ENCODE measurements at regions not wholly inside any gene's neighbourhood (a gene's known extent, or its start where the extent isn't known, plus 50 kb on each side); places are given as distances from the start of the nearest gene placed in this dataset.

DNA sequence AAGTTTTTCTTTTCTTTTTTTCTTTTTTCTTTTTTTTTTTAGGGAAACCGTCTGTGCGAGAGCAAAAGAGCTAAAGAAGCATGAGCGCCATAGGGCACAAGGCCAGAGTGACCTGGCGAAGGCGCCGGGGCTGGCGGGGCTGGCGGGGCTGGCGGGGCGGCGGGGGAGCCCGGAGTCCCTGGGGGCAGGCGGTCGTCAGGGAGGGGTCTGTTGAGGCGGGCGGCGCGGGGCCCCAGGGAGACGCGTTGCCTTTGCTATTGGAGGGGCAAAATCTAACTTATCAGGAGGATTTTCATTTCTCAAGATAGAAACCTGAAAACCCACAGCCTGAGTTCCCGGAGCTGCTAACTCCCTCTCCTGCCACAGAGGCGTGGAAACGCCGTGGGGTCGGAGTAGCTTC is 135.6 kb upstream of the SMAD1 start:
- no peak for DNase-seq (ENCODE audit: low spot score)

DNA sequence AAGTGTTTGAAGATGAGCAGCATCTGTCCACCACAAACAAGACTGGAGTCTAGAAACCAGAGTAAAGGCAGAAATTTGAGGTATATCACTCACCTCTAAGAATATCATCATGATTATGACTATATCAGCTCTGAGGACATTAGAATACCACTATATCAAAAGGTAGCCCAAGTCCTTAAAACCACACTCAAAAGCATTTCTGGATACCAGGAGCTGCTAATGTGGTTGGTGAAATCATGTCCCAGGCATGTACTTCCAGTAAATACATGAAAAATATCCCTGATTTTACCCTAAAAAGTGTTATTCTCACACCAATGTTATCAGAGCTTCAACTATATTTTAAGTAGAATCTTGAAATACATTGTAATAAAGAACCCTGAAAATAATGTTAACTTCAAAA is 136.3 kb upstream of the SMAD1 start:
- DNase-seq (ENCODE audit: low spot score), result no peak

DNA sequence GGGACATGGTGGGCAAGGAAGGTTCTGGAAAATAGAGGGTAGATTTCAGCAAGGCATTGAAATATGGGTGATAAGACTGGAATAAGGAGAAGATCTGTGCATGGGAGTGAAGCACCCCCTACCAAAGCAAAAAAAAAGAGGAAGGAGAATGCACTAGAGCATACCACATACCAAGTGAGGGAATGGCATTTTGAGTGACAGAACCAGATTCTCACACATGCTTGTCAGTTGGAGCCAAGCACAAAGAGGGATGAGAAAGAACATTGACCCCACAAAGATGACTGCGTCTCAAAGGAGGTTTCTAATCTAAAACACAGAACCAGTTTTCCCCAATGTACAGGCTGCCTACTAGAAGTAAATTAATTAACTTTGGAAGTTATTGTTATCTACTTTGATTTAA is 140.3 kb upstream of the SMAD1 start:
- DNase-seq (ENCODE audit: low spot score), result no peak

DNA sequence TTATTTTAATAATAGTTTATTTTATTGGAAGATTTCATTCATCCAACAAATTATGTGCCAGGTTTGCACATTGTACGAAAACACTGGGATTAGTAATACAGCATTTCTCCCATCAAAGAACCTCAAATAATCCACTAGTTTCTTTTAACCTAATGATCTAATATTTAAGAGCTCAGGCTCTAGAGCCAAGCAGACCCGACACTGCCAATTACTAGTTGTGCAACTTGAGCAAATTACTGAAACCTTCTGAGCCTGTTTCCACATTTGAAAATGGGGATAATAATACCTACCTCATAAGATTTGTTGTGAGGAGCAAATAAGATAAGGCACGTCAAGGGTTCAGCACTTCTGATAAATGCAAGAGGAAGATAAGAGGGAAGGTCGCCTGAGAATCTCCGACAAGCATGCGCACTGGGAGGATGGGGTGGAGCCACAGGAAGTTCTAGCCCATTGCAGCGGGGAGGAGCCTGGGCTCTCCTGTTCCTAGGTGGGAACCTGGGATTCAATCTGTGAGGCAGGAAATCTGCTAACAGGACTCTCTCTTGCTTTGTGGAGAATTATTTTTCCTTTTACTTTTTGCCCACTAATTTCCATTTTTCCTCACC is 141.5 kb upstream of the SMAD1 start:
- no peak for DNase-seq (ENCODE audit: low spot score)

DNA sequence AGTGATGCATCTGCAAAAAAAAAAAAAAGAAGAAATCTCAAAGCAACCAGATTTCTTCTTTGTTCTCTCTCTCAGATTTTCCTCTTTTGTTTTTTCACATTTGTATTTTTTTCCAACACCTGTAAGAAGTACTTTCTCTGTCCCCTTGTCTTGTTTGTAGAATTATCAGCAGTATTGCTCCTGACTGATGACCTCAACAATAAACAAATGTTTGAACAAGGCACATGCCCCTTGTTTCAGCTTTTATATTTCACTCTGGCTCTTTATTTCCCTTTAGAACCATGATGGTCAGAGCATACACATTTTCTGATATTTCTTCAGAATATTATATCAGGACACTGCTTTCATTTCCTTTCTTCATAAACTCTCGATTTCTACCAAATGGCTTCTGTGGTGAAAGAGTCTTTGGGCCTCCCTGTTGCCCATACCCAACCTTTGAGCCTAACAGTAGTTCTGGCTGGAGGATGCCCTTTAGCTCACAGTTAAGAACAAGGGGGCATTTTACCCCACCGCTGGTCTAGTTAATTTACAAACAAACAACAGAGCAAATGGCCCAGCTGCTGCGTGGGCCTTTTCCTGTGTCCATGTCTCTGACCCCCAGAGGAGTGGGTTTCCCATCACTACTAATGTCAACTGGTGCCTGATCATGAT is 142.5 kb upstream of the SMAD1 start:
- no peak for DNase-seq (ENCODE audit: low spot score)

DNA sequence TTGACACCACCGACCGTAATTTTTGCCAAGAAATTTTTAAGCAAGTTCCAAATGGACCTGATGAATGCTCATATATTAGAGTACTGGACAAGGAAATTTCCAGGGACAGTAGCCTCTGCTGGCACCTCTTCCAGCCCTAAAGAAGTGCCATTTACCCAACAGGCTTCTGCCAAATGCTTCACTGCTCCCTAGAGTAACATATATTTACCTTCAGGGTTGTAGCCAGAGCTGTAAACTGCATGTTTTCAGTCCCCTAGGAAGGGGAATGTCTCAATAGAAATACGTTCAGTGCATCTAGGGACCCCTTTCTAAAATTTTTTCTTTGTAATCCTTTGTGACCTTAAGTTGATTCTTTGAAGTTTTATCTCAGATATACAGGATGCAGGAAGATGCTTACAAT is 143.1 kb upstream of the SMAD1 start:
- no peak for DNase-seq (ENCODE audit: low spot score)

DNA sequence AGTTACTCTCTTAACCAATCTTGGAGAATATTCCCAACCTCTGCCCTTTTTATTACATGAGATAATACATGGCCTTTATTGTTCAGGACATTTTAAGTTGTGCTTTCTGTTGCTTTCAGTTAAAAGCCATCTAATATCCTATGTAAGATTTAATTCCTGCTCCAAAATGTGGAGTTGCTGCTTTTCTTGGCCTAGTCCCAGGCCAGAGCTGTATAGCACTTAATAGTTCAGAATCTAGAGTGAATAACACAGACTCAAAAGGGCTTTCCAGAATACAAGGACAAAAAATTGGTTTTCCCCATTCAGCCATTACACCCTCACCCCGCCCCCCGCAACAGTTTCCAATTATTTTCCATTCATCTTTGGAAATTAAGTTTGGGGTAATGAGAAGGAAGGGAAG is 144.3 kb upstream of the SMAD1 start:
- DNase-seq (ENCODE audit: low spot score), result no peak

DNA sequence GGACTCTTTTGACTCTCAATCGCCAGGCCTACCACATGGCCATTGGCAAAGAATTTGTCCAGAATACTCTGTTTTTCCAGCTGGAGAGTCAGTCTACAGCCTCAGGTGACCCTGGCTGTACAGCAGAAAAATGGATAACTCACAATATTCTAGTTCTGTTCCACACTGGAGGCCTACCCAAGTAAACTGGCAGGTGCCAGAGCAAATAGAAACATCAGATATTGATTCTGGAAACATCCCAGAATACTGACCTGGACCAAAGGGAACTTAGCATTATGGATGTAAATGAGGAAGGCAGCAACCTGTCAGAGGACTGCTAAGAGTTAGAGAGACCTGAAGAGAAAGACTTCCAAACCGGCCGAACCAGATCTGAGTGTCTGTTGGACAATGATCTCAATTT is 147.9 kb upstream of the SMAD1 start:
- DNase-seq (ENCODE audit: low spot score), result no peak

DNA sequence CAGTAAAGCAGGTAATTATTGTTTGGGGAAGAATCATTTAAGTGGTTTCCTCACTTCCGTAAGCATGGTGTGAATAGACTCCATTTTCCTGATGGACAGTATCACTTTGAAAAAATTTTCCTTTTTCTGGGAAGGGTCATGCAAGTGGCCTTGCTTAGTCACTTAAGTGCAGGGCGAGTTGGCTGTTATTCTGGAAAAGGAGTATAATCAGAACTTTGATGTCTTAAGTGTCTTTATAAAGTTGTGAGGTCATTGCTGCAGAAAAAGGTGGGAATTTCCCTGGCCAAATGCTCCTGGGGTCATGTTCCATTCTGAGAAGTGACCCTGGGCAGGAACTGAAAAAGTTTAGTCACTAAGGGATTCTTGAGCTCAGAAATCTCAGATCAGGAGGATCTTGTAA is 146.1 kb upstream of the OTUD4 start:
- DNase-seq (ENCODE audit: low spot score), result no peak

DNA sequence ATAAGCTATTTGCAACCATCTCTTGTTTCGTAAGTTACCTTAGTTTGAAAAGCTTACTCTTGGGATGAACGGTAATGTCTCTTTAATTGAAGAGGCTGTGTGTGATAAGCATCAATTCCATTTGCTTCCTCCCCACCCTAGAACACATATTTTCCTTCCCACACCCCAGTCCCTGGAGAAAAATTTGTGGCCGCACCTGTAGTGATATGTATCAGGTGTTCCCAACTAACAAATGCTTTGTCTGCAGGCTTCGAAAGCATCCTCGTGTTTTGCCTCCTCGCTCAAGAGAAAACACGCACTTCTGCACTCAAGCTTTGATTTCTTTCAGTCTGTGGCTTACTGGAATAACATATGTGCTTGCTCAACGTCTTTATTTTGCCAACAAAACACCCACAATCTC is 143.8 kb upstream of the OTUD4 start:
- no peak for DNase-seq (ENCODE audit: low spot score)

DNA sequence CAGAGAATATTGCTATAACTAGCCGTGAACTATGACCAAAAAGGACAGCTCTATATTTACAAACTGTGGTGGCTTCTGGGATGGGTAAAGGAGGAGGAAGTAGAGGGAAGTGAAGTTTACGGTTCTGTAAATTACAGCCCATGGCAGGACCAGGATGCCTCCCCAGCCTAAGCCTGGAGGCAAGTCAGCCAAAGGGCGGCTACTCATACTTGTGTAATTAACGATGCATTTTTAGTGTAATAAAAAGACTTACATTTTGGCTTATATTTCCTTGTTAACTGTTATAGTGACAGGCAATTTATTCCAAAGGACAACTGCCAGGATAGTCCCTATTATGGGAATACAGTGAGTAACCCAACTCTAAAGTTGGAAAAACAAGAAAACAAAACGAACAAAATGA is 139.9 kb upstream of the OTUD4 start:
- peak; percentile 20 for DNase-seq (ENCODE audit: low spot score)

DNA sequence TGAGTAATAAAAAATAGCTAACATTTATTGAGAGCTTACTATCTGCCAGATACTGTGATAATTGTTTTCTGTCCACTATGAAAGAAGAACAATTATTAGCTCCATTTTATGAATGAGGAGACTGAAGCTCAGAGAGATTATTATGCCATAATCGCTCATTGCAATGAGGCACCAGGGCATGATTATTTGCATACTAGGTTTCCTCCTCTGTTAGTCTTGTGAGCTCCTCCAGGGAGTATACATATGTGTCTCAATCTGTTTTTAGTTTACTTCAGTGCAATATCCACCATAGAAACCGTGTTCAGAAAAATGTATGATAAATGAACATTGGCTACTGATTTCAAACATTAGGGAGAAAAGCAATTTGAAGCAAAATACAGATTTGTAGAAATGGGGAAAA is 139.4 kb upstream of the OTUD4 start:
- no peak for DNase-seq (ENCODE audit: low spot score)

DNA sequence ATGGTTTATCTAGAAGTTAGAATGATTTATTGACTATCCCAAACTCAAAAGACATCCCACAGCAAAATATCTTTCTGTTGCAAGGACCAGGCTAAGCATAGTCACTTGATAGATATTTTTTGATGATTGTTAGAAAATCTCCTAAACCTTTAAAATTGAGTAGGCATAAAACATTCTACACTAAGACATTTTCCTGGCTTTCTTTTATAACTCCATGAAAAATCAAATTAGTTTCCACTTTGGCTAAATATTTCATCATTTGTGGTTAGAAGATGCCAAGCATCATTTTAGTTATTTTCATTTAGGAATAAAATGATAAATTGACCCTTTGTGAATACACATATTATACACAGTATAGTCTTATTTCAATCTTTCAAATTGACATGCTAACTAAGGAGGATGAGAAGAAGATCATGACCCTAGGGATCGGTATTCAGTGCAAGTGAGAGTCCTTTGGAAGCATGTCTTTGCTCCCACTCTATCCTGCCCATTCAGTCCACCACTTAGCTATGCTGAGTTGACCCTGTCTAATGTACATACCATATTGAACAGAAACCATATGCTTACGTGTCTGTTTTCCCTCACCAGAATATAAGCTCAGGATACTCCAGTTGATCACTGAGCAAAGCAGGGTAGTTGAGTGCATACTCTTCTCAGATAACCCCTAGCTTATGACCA is 136.6 kb upstream of the OTUD4 start:
- DNase-seq (ENCODE audit: low spot score), result no peak

DNA sequence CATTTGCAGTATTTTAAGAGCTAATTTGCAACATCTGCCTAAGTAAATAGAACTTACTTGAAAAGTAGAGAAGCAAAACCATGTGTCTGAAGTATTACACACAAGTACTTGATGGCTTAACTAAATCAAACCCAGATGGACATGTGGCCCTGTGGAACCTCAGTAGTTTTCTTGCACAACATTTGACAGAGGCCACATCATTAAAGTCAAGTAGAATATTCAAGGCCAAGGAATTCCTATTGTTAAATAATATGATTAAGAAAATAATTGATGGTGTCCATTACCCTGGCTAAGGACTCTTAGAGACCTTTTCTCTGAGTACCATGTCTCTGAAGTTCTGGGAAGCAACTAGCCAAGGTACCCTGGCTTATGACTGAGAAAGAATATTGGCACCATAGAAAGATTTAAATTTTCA is 135.4 kb upstream of the OTUD4 start:
- DNase-seq (ENCODE audit: low spot score), result peak; percentile 48

DNA sequence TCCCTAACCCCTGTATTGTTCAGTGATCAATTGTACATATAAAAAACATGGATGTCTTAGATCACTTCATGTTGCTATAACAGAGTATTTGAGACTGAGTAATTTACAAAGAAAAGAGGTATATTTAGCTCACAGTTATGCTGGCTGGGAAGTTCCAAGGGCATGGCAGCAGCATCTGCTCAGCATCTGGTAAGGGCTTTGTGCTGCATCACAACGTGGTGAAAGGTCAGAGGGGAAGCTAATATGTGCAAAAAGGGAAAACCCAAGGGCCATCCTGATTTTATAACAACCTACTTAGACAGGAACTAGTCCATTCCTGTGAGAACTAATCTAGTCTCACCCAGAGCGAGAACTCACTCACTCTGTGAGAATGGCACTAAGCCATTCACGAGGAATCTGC is 128.2 kb upstream of the OTUD4 start:
- DNase-seq (ENCODE audit: low spot score), result no peak

DNA sequence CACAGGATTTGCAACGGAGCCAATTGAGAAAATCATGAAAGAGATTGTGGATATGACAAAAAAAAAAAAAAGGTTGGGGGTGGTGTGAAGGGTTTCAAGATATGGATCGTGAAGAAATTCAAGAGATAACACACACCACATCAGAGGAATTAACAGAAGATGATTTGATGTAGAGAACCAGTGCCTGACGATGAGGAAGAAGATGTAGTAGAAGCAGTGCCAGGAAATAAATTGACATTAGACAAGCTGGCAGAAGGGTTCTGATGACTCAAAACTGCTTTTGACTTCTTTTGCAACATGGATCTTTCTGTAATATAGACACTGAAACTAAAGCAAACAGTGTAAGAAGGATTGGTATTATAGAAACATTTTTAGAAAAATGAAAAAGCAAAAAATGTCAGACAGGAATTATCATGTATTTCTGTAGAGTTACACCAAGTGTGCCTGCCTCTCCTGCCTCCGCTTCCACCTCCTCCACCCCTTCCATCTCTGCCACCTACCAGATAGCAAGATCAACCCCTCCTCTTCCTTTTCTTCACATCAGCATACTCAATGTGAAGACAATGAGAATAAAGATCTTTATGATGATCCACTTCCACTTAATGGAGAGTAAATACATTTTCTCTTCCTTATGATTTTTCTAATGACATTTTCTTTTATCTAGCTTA is 127.5 kb upstream of the OTUD4 start:
- DNase-seq (ENCODE audit: low spot score), result no peak

DNA sequence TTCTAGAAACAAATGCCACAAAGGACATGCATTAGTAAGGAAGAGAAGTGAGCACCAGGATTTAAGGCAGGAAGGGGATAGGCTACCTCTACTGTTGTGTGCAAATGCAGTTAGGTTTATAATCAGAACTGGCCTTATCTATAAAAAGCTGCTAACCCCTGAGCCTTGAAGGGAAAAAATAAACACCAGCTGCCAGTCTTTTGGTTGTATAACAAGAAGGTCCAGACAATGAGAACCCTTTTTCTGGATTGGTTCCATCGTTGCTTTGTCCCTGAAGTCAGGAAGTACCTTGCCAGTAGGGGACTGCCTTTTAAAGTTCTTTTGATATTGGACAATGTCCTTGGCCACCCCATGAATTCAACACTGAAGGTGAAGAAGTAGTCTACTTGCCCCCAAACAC is 126.7 kb upstream of the OTUD4 start:
- DNase-seq (ENCODE audit: low spot score), result no peak

DNA sequence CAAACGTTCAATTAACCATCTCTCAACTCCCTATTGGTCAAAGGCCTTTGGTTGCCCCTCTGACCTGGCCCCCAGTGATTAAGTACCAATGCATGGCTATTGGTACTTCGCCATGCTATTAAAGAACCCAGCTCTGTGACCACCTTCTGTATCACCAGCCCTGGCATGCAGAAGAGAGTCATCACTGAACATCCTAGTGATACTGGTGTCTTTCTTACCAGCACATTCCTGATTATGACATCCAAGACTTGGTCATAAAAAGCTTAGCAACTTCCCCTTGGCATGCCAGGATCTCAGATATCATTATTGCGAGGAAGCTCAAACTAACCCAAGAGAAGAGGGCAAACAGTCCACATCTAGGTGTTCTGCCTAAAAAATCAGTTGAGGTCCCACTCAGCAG is 122.3 kb upstream of the OTUD4 start:
- DNase-seq (ENCODE audit: low spot score), result no peak

DNA sequence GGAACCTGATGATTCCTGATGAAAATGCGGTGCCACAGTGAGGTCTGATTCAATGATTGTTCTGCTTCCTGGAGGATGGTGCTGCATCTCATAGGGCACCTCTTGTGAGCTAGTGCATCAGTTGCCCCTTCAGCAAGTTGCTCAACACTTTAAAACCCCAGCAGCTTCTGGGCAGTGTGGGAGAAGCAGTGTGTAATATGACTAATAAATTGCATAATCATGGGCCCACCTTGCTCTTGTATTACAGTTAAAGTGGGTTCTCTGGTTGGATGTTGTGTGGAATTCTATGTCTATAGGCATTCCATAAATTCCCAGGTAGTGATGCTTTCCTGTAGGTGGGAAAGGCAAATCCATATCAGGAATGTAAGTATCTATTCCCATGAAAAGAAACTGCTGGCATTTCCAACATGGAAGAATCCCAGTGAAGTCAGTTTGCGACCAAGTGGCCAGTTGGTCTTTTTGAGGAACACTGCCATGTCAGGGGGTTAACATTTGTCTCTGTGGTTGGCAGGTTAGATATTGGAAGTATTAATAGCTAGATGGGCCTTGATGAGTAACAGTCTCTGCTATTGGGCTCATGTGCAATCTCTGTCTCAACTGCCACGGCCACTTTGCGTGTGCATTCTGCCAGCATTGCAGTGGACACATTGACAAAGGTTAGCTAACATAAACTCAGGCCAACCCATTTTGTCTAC is 121.1 kb upstream of the OTUD4 start:
- DNase-seq (ENCODE audit: low spot score), result no peak

DNA sequence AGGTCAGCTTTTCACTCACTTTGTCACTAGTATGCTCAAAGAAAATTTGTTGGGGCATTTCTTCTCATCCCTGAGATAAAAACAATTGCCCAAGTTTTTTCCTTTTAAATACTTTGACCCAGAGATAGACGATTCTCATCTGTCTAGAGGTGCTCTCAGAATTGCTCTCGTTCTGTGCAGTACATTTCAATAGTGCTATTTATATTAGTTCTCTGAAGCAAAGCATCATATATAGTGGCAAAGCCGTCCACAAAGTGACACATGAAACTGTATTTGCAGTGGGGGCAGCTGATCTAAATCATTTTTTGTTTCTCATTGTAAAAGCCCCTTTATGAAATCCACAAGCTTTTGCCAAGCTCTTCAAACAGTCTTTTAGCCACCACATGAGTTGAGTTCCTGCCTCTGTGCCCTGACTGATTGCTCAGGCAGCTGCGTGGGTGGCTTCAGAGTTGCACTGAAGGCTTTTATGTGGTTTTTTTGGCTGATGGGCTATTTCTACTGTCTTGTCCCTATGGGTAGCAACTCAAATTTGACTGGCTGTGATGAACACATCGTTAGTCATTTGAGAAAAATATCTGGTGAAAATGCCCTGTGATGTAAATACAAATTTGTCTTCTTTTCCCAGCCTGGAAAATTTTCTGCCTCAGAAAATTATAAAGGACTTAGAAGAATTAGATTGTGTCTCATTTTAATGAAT is 119.1 kb upstream of the OTUD4 start:
- peak; percentile 67 for DNase-seq (ENCODE audit: low spot score)

DNA sequence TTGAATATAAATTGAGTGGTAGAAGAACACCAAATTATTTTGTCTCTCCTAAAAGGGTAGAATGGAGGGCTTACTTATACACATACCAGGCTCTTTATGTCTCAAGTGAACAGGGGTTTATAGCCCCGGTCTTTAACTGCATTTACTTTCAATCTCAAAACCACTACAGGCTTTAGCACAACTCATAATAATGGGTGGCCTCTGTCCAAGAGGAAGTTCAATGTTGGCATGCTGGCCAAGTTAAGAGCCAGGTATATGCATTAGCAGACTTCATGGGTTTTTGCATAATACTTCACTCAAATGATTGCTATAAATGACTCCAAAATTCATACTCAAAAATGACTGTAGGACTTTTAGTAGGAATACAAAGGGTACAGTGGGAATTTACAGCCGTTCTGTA is 118.5 kb upstream of the OTUD4 start:
- DNase-seq (ENCODE audit: low spot score), result no peak

DNA sequence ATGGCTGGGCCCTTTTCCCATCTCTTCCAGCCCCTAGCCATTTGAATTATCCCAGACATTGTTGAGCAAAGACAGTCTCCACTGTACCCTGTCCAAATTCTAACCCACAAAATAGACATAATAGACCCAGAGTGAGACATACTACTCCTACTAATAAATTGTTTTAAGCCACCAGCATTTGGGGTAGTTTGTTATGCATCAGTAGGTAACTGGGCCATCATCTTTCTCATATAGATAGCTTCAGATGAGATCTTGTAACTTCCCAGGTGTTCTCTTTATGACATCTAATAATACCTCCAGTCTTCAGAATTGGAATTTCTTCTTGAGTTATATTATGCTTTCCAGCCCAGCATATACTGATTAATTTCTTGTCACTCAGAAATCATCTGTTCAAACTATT is 117.2 kb upstream of the OTUD4 start:
- no peak for DNase-seq (ENCODE audit: low spot score)

Data from AG08395 (cell line).